CD4-positive, CD25-positive, alpha-beta regulatory T cell (primary cell): ENCODE measurements at regions not wholly inside any gene's neighbourhood (a gene's known extent, or its start where the extent isn't known, plus 50 kb on each side); places are given as distances from the start of the nearest gene placed in this dataset.

Experiments
- ATAC-seq, 2 donors: fragments of 150-1000 bp; cut with Tn5 transposase; one replicate each; pipeline ENCODE4 v1.10.0; 2021; ENCODE audit warnings: low read depth in 2 of 2, moderate number of reproducible peaks in 2 of 2, moderate library complexity in 1 of 2
- DNase-seq, 3 donors: peaks; one replicate each; pipeline versions ENCODE4 v3.0.0 to v3.0.0-alpha.2; 2012 to 2022; ENCODE audit warnings: mixed read lengths in 1 of 3
- H3K27ac ChIP-seq: one replicate; pipeline ENCODE4 v1.7.0; 2013; ENCODE audit warnings: mild to moderate bottlenecking, low read length; ENCODE audit not compliant: insufficient read depth, poor library complexity, severe bottlenecking
- H3K27me3 ChIP-seq: one replicate; pipeline ENCODE4 v1.7.0; 2013; ENCODE audit warnings: low read length; ENCODE audit not compliant: control insufficient read depth, insufficient read depth
- H3K36me3 ChIP-seq: one replicate; pipeline ENCODE4 v1.7.0; 2013; ENCODE audit warnings: mild to moderate bottlenecking, low read length, moderate library complexity; ENCODE audit not compliant: control insufficient read depth, insufficient read depth
- H3K4me1 ChIP-seq: 2 replicates; pipeline ENCODE4 v1.7.0; 2013; ENCODE audit warnings: mild to moderate bottlenecking, low read length; ENCODE audit not compliant: insufficient read depth, control insufficient read depth, poor library complexity, severe bottlenecking
- H3K4me3 ChIP-seq: one replicate; pipeline ENCODE4 v1.7.0; 2013; ENCODE audit warnings: low read depth, mild to moderate bottlenecking, low read length, moderate library complexity
- H3K9me3 ChIP-seq, 2 experiments: 1 replicate in 1 of 2; 2 replicates in 1 of 2; pipeline ENCODE4 v1.7.0; 2013; ENCODE audit warnings: low read length in 2 of 2, mild to moderate bottlenecking in 1 of 2, moderate library complexity in 1 of 2; ENCODE audit not compliant: control insufficient read depth in 2 of 2
- H3K27ac Mint-ChIP-seq, 3 donors: one replicate each; pipeline ENCODE4 v1.8.0; 2020 to 2022; ENCODE audit warnings: mild to moderate bottlenecking in 3 of 3, mixed read lengths in 3 of 3, moderate library complexity in 2 of 3
- H3K27me3 Mint-ChIP-seq: one replicate; pipeline ENCODE4 v1.8.0; 2022; ENCODE audit warnings: mild to moderate bottlenecking, mixed read lengths
- H3K36me3 Mint-ChIP-seq: one replicate; pipeline ENCODE4 v1.8.0; 2020; ENCODE audit warnings: mixed read lengths
- H3K4me1 Mint-ChIP-seq, 4 donors: one replicate each; pipeline ENCODE4 v1.8.0; 2020 to 2022; ENCODE audit warnings: mixed read lengths in 4 of 4, mild to moderate bottlenecking in 1 of 4
- H3K4me3 Mint-ChIP-seq, 4 donors: one replicate each; pipeline ENCODE4 v1.8.0; 2020 to 2022; ENCODE audit warnings: mild to moderate bottlenecking in 4 of 4, mixed read lengths in 4 of 4, moderate library complexity in 3 of 4
- H3K9me3 Mint-ChIP-seq, 7 donors: one replicate each; pipeline ENCODE4 v1.8.0; 2020 to 2022; ENCODE audit warnings: mixed read lengths in 7 of 7, mild to moderate bottlenecking in 3 of 7, moderate library complexity in 2 of 7

- peaks cover 3 to 11% (median 9%) of the 10 kb centered on the region in 4 donors for H3K4me1 Mint-ChIP-seq
- peaks cover 5% of the 10 kb centered on the region for H3K4me1 ChIP-seq
- no peak overlapping the region for H3K27ac ChIP-seq
- H3K27me3 ChIP-seq: no peaks in the 10 kb centered on the region
- ATAC-seq: no peak
- peaks cover 0 to 1% (median 0%) of the 10 kb centered on the region in 7 donors for H3K9me3 Mint-ChIP-seq
- H3K4me3 ChIP-seq: no peak overlapping the region
- H3K36me3 ChIP-seq: no peaks in the 10 kb centered on the region
- H3K9me3 ChIP-seq: no peaks in the 10 kb centered on the region
- H3K36me3 Mint-ChIP-seq: no peaks in the 10 kb centered on the region
- no peak for DNase-seq
- peak overlapping the region; percentile 10 to 86 (median 56) for H3K4me3 Mint-ChIP-seq
- H3K27me3 Mint-ChIP-seq: peaks cover 20% of the 10 kb centered on the region
- peak overlapping the region in 2 of 3 donors; percentile 34 to 67 for H3K27ac Mint-ChIP-seq
These were observed 71.6 kb upstream of the NFKB1 start for GRCh38 chr4:102429553-102429952.

DNA sequence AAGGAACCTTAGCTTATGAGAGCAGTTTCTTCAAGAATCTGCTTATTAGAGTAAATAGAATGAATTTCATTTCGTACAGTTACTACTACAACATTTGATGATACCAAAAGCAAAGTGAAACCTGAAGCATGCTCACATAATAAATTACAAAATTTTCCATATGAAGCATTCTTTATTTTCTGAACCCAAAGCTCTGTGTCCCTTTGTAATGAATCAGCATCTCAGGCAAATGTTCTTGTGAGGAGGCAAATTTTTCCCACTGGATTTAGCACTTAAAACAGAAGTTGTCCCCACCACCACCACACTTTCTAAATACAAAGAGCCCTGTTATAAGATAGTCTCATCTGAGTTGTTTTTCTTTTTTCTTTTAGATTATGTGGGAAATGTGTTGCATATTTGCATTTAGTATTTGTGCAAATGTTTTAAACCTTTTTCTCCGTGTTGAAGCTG lies 70.7 kb upstream of the NFKB1 start:
- Mint-ChIP-seq H3K4me3 (peak overlapping the region; percentile 86 to 98 (median 92)), H3K4me1 (peaks cover 3 to 11% (median 9%) of the 10 kb centered on the region in 4 donors), H3K36me3 (no peaks in the 10 kb centered on the region), H3K9me3 (peaks cover 0 to 1% (median 0%) of the 10 kb centered on the region in 7 donors), H3K27ac (peak overlapping the region; percentile 58 to 82 (median 81)), H3K27me3 (peaks cover 23% of the 10 kb centered on the region)
- Histone ChIP-seq H3K27ac (peak overlapping the region; percentile 61), H3K9me3 (no peaks in the 10 kb centered on the region), H3K27me3 (no peaks in the 10 kb centered on the region), H3K4me3 (peak overlapping the region; percentile 96), H3K4me1 (peaks cover 5% of the 10 kb centered on the region), H3K36me3 (no peaks in the 10 kb centered on the region)
- peak in 1 of 3 donors; percentile 11 for DNase-seq
- ATAC-seq: no peak

GRCh38 chr4:102431608-102431961 lies 69.6 kb upstream of the NFKB1 start:
- Mint-ChIP-seq H3K4me3 (peak overlapping the region; percentile 86 to 98 (median 92)), H3K27ac (peak overlapping the region in 1 of 3 donors; percentile 82), H3K9me3 (no peaks in the 10 kb centered on the region), H3K4me1 (peaks cover 3 to 11% (median 9%) of the 10 kb centered on the region in 4 donors), H3K36me3 (no peaks in the 10 kb centered on the region), H3K27me3 (peaks cover 23% of the 10 kb centered on the region)
- Histone ChIP-seq H3K4me1 (peaks cover 5% of the 10 kb centered on the region), H3K9me3 (no peaks in the 10 kb centered on the region), H3K36me3 (no peaks in the 10 kb centered on the region), H3K27me3 (no peaks in the 10 kb centered on the region), H3K4me3 (peak overlapping the region; percentile 96), H3K27ac (peak overlapping the region; percentile 61)
- ATAC-seq: no peak
- no peak for DNase-seq

GRCh38 chr4:102437111-102437510 lies 64.0 kb upstream of the NFKB1 start:
- Mint-ChIP-seq H3K4me1 (no peaks in the 10 kb centered on the region), H3K36me3 (no peaks in the 10 kb centered on the region), H3K27ac (no peak overlapping the region), H3K27me3 (peaks cover 28% of the 10 kb centered on the region), H3K4me3 (no peak overlapping the region), H3K9me3 (no peaks in the 10 kb centered on the region)
- DNase-seq (no peak), ATAC-seq (no peak)
- Histone ChIP-seq H3K27ac (no peak overlapping the region), H3K4me3 (no peak overlapping the region), H3K9me3 (no peaks in the 10 kb centered on the region), H3K36me3 (no peaks in the 10 kb centered on the region), H3K4me1 (no peaks in the 10 kb centered on the region), H3K27me3 (no peaks in the 10 kb centered on the region)

- Histone ChIP-seq H3K4me3 (no peak overlapping the region), H3K9me3 (no peaks in the 10 kb centered on the region), H3K36me3 (no peaks in the 10 kb centered on the region), H3K4me1 (no peaks in the 10 kb centered on the region), H3K27me3 (no peaks in the 10 kb centered on the region), H3K27ac (no peak overlapping the region)
- no peak for DNase-seq
- ATAC-seq: no peak
- peaks cover 0 to 2% (median 0%) of the 10 kb centered on the region in 4 donors for H3K4me1 Mint-ChIP-seq
- H3K9me3 Mint-ChIP-seq: no peaks in the 10 kb centered on the region
- H3K4me3 Mint-ChIP-seq: no peak overlapping the region
- peaks cover 18% of the 10 kb centered on the region for H3K27me3 Mint-ChIP-seq
- H3K36me3 Mint-ChIP-seq: no peaks in the 10 kb centered on the region
- peak overlapping the region in 1 of 3 donors; percentile 30 for H3K27ac Mint-ChIP-seq
These were observed 62.5 kb upstream of the NFKB1 start for GRCh38 chr4:102438396-102439235.

GRCh38 chr4:102439236-102439614 lies 61.9 kb upstream of the NFKB1 start:
- Mint-ChIP-seq H3K4me3 (no peak overlapping the region), H3K36me3 (no peaks in the 10 kb centered on the region), H3K27ac (no peak overlapping the region), H3K4me1 (peaks cover 0 to 2% (median 0%) of the 10 kb centered on the region in 4 donors), H3K9me3 (no peaks in the 10 kb centered on the region), H3K27me3 (peaks cover 16% of the 10 kb centered on the region)
- Histone ChIP-seq H3K9me3 (no peaks in the 10 kb centered on the region), H3K27me3 (no peaks in the 10 kb centered on the region), H3K4me3 (no peak overlapping the region), H3K27ac (no peak overlapping the region), H3K36me3 (no peaks in the 10 kb centered on the region), H3K4me1 (no peaks in the 10 kb centered on the region)
- DNase-seq (no peak), ATAC-seq (no peak)

GRCh38 chr4:102439812-102440211 lies 61.3 kb upstream of the NFKB1 start:
- no peak overlapping the region for H3K4me3 Mint-ChIP-seq
- H3K9me3 Mint-ChIP-seq: no peaks in the 10 kb centered on the region
- Histone ChIP-seq H3K27me3 (no peaks in the 10 kb centered on the region), H3K27ac (no peak overlapping the region), H3K36me3 (no peaks in the 10 kb centered on the region), H3K9me3 (no peaks in the 10 kb centered on the region), H3K4me3 (no peak overlapping the region), H3K4me1 (no peaks in the 10 kb centered on the region)
- H3K36me3 Mint-ChIP-seq: no peaks in the 10 kb centered on the region
- H3K4me1 Mint-ChIP-seq: peaks cover 0 to 2% (median 0%) of the 10 kb centered on the region in 4 donors
- DNase-seq: no peak
- H3K27me3 Mint-ChIP-seq: peaks cover 14% of the 10 kb centered on the region
- no peak overlapping the region for H3K27ac Mint-ChIP-seq
- no peak for ATAC-seq

DNA sequence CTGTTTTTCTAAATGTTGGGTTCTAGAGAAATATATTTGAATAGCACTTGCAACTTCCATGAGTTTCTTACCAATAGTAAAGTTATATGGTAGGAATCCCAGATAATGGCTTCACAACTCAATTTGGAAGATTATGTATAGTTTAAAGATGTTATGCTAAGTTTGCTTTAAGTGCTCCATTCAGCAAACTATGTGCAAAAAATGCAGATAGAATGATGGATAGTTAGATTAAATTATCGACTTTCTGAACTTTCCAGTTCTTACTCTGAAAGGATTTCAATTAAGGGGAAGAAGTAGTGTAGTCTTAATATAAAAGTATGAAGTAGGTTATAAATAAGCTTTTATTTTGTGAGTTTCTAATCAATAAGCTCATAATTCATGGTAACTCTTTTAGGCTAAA lies 60.7 kb upstream of the NFKB1 start:
- no peaks in the 10 kb centered on the region for H3K36me3 Mint-ChIP-seq
- no peak overlapping the region for H3K4me3 Mint-ChIP-seq
- H3K9me3 ChIP-seq: no peaks in the 10 kb centered on the region
- no peak overlapping the region for H3K4me3 ChIP-seq
- H3K27me3 ChIP-seq: no peaks in the 10 kb centered on the region
- H3K27me3 Mint-ChIP-seq: peaks cover 17% of the 10 kb centered on the region
- no peak overlapping the region for H3K27ac ChIP-seq
- ATAC-seq (no peak), DNase-seq (no peak)
- H3K27ac Mint-ChIP-seq: no peak overlapping the region
- H3K4me1 ChIP-seq: no peaks in the 10 kb centered on the region
- no peaks in the 10 kb centered on the region for H3K36me3 ChIP-seq
- no peaks in the 10 kb centered on the region for H3K9me3 Mint-ChIP-seq
- H3K4me1 Mint-ChIP-seq: peaks cover 0 to 2% (median 0%) of the 10 kb centered on the region in 4 donors
